GM12872 (cell line): ENCODE measurements at regions not wholly inside any gene's neighbourhood (a gene's known extent, or its start where the extent isn't known, plus 50 kb on each side); places are given as distances from the start of the nearest gene placed in this dataset.

Experiments
- TF ChIP-seq, protein P1 (sequence below): IDR thresholded peaks from 3 replicates; pipeline ENCODE4 v1.5.1; 2011; ENCODE audit warnings: low read depth, mild to moderate bottlenecking, low read length, moderate library complexity; ENCODE audit not compliant: insufficient read depth

- TF ChIP-seq, protein P1, sequence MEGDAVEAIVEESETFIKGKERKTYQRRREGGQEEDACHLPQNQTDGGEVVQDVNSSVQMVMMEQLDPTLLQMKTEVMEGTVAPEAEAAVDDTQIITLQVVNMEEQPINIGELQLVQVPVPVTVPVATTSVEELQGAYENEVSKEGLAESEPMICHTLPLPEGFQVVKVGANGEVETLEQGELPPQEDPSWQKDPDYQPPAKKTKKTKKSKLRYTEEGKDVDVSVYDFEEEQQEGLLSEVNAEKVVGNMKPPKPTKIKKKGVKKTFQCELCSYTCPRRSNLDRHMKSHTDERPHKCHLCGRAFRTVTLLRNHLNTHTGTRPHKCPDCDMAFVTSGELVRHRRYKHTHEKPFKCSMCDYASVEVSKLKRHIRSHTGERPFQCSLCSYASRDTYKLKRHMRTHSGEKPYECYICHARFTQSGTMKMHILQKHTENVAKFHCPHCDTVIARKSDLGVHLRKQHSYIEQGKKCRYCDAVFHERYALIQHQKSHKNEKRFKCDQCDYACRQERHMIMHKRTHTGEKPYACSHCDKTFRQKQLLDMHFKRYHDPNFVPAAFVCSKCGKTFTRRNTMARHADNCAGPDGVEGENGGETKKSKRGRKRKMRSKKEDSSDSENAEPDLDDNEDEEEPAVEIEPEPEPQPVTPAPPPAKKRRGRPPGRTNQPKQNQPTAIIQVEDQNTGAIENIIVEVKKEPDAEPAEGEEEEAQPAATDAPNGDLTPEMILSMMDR = no peak
Measured at GRCh38 chr4:174037049-174037448, 246.4 kb downstream of the FBXO8 start.

- TF ChIP-seq, protein P1 = no peak
Measured at GRCh38 chr4:174036576-174036975, 246.9 kb downstream of the FBXO8 start.

- TF ChIP-seq, protein P1 = no peak
Measured at GRCh38 chr4:174036111-174036510, 247.4 kb downstream of the FBXO8 start.

DNA sequence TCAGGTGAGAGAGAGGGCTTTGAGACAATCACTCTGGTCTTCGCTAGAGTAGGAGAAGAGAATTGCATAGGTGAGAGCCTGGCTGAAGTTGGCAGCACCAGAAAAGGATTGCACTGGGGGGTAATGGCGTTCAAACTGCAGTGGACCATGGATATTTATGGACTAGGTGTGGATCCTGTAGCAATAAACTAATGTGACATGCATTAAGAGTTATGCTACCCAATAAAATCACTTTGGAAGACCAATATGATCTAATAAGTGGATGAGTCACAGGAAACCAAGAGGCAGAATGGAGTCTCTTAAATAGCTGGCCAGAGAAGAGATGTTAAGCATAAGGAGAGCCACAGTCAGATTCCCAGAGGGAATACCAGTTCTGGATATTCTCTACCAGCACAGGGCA, 259.8 kb downstream of the FBXO8 start:
- TF ChIP-seq, protein P1 = no peak

DNA sequence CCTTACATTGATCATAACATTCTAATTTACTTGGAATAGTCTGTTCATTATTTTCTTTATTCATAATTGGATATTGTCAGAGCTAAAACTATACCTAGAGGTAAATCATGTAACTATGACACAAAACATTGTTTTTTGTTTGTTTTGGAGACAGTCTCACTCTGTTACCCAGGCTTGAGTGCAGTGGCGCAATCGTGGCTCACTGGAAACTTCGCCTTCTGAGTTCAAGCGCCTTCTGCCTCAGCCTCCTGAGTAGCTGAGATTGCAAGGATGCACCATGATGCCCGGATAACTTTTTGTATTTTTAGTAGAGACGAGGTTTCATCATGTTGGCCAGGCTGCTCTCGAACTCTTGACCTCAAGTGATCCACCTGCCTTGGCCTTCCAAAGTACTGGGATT, 265.2 kb downstream of the FBXO8 start:
- TF ChIP-seq, protein P1 = no peak

DNA sequence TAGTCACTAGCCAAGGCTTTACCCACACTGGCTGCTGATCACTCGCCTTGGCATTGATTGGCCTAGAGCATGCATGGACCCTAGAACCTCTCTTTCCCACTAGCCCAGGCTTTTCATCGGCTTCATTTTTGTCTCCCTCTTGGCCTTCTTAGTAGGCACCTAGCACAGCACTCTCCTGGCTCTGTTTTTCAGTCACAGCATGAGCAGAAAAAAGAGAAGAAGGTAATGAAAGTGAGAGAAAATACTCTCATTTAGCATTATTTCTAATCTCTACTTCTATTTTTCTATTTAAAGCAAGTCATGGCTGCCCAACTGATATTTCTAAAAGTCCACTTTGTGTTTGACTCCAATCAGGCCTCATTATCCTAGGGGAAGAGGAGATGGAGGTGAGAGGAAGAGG, 267.2 kb downstream of the FBXO8 start:
- TF ChIP-seq, protein P1 = no peak

DNA sequence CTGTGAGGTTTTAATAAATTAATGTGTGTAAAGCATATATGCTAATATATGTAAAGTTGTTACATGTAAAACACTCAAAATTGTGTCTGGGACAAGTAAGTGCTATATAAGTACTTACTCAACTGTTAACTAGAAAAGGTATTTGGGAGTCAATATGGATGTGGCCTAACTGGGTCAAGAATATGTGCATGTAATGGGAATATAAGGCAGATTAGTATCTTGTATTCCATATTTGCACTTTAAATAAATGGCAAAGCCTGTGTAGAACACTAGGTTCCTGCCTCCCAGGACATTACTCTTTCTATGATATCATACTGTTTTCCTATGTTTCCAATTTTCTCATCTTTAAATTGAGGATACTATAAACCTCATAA, 270.6 kb downstream of the FBXO8 start:
- TF ChIP-seq, protein P1 = no peak
